Esophagus muscularis mucosa (tissue), 3 donors: ENCODE measurements at regions not wholly inside any gene's neighbourhood (a gene's known extent, or its start where the extent isn't known, plus 50 kb on each side); places are given as distances from the start of the nearest gene placed in this dataset.

Experiments
- CTCF ChIP-seq, 3 experiments: fragments of 200-600 bp in 2 of 3; fragments of 450-650 bp in 1 of 3; sonication (generic) in 2 of 3; IDR thresholded peaks; one replicate each; pipeline ENCODE4 v1.5.1; 2017 to 2019; ENCODE audit warnings: antibody characterized with exemption in 3 of 3, mild to moderate bottlenecking in 2 of 3, moderate library complexity in 1 of 3
- EP300 ChIP-seq: sonication (generic); formaldehyde crosslinking; IDR thresholded peaks from one replicate; pipeline ENCODE4 v1.6.1; 2017; ENCODE audit warnings: antibody characterized with exemption

GRCh38 chr12:83474369-83474768 is 787.7 kb downstream of the TMTC2 start:
- TF ChIP-seq CTCF (IDR thresholded peaks at IDR 0.05) (no peak), EP300 (no peak)
